Neural progenitor cell (in vitro differentiated cells): ENCODE measurements at regions not wholly inside any gene's neighbourhood (a gene's known extent, or its start where the extent isn't known, plus 50 kb on each side); places are given as distances from the start of the nearest gene placed in this dataset.

Experiments used
- CTCF ChIP-seq: fragments of 200-600 bp; sonication (generic); IDR thresholded peaks from 2 replicates; pipeline ENCODE4 v1.5.1; 2017; ENCODE audit warnings: antibody characterized with exemption, mild to moderate bottlenecking
- EZH2phosphoT487 ChIP-seq: fragments of 200-600 bp; sonication (generic); IDR thresholded peaks from 2 replicates; pipeline ENCODE4 v1.6.1; 2017; ENCODE audit warnings: antibody characterized with exemption

GRCh38 chr7:85764034-85764433, 577.2 kb upstream of the SEMA3D start:
- no peak for TF ChIP-seq CTCF
- TF ChIP-seq EZH2phosphoT487: no peak
